HepG2 (cell line): ENCODE measurements at regions not wholly inside any gene's neighbourhood (a gene's known extent, or its start where the extent isn't known, plus 50 kb on each side); places are given as distances from the start of the nearest gene placed in this dataset.

Source experiments
- ATAC-seq: fragments of 200-7000 bp; cut with Tn5 transposase; 3 replicates; pipeline ENCODE4 v1.9.1; 2020; ENCODE audit warnings: mild to moderate bottlenecking, moderate library complexity
- BruUV-seq: library from RNA; stranded (reverse); fragments of 400-500 nt; replicated peaks from 2 replicates; lab custom pipeline; 2021; lab: Mats Ljungman, UMichigan
- CTCF ChIA-PET: fragments of 300-600 bp; formaldehyde crosslinking; extraction: SDS; loops from one replicate; lab custom pipeline; 2021; ENCODE audit warnings: low total read pairs, inconsistent platforms, low intra/inter-chr PET ratio; lab: Yijun Ruan, JAX
- POLR2A ChIA-PET: fragments of 350-600 bp; sonication (Branson Sonifier 250); formaldehyde crosslinking; loops from one replicate; lab custom pipeline; 2020; ENCODE audit warnings: antibody characterized with exemption, inconsistent platforms; lab: Yijun Ruan, JAX
- DNase-seq: peaks from one replicate; pipeline ENCODE4 v3.0.0-alpha.2; 2015; ENCODE audit warnings: low spot score
- FAIRE-seq: peaks from 3 replicates; lab custom pipeline; 2011; peaks lifted over from hg19 to GRCh38; lab: Jason Lieb, UNC
- H2AFZ ChIP-seq: one replicate; pipeline ENCODE4 v1.6.1; 2011; ENCODE audit warnings: low read length, inconsistent platforms
- H3K27ac ChIP-seq: fragments of 300-600 bp; 3 replicates; pipeline ENCODE4 v1.8.0; 2011; ENCODE audit warnings: mixed run types, mild to moderate bottlenecking, mixed read lengths, low read length, inconsistent platforms; ENCODE audit not compliant: insufficient read depth; ENCODE audit errors: extremely low read length
- H3K27me3 ChIP-seq, 2 experiments: fragments of 200-600 bp in 1 of 2; 2 replicates in 1 of 2; 3 replicates in 1 of 2; pipeline versions ENCODE4 v1.6.0 to v1.8.0; 2011; ENCODE audit warnings: low read length in 2 of 2, mild to moderate bottlenecking in 2 of 2, moderate library complexity in 2 of 2, inconsistent platforms in 1 of 2; ENCODE audit not compliant: insufficient read depth in 2 of 2, control insufficient read depth in 1 of 2
- H3K36me3 ChIP-seq, 2 experiments: fragments of 200-600 bp in 1 of 2; replicated peaks in 1 of 2; 2 replicates in 1 of 2; 3 replicates in 1 of 2; pipeline versions ENCODE4 v1.5.1 to v1.8.0; 2011; ENCODE audit warnings: low read length in 2 of 2, inconsistent platforms in 1 of 2; ENCODE audit not compliant: insufficient read depth in 2 of 2, control insufficient read depth in 1 of 2
- H3K4me1 ChIP-seq: 2 replicates; pipeline ENCODE4 v1.5.1; 2012; ENCODE audit warnings: low read length, inconsistent platforms; ENCODE audit not compliant: insufficient read depth
- H3K4me2 ChIP-seq: 2 replicates; pipeline ENCODE4 v1.6.0; 2011; ENCODE audit warnings: low read depth, low read length, inconsistent platforms
- H3K4me3 ChIP-seq, 3 experiments: fragments of 200-600 bp in 1 of 3; sonication (generic), shearing (Covaris generic) in 1 of 3; replicated peaks in 1 of 3; 2 replicates each; pipeline ENCODE4 v1.5.1; 2011 to 2016; ENCODE audit warnings: low read length in 3 of 3, inconsistent platforms in 2 of 3, low read depth in 2 of 3, mild to moderate bottlenecking in 2 of 3, control low read depth in 1 of 3, mixed read lengths in 1 of 3; ENCODE audit not compliant: insufficient read depth in 1 of 3
- H3K79me2 ChIP-seq: one replicate; pipeline ENCODE4 v1.6.1; 2011; ENCODE audit warnings: low read length, inconsistent platforms; ENCODE audit not compliant: insufficient read depth
- H3K9ac ChIP-seq: 2 replicates; pipeline ENCODE4 v1.6.0; 2011; ENCODE audit warnings: mild to moderate bottlenecking, low read depth, low read length, inconsistent platforms; ENCODE audit not compliant: insufficient read depth
- H3K9me3 ChIP-seq: 2 replicates; pipeline ENCODE4 v1.5.1; 2012; ENCODE audit warnings: mild to moderate bottlenecking, low read length
- H4K20me1 ChIP-seq: 2 replicates; pipeline ENCODE4 v1.6.0; 2011; ENCODE audit warnings: inconsistent platforms, mild to moderate bottlenecking, low read length, moderate library complexity; ENCODE audit not compliant: insufficient read depth
- MYPOP ChIP-seq: sonication (generic); formaldehyde crosslinking; IDR thresholded peaks from 2 replicates; pipeline ENCODE4 v1.8.1; 2023; ENCODE audit warnings: mild to moderate bottlenecking, moderate library complexity, missing genetic modification reagents
- PLSCR1 ChIP-seq: sonication (generic); formaldehyde crosslinking; IDR thresholded peaks from 2 replicates; pipeline ENCODE4 v1.5.0; 2020; ENCODE audit warnings: missing genetic modification reagents, mild to moderate bottlenecking, borderline replicate concordance
- ZNF629 ChIP-seq: sonication (generic); formaldehyde crosslinking; conservative IDR thresholded peaks from 2 replicates; pipeline ENCODE4 v1.5.0; 2020; ENCODE audit warnings: missing genetic modification reagents
- WGBS: methylation state at CpG from one replicate; pipeline ENCODE4 v1.1.6; 2017; ENCODE audit warnings: low lambda C conversion rate; 5-methylcytosine and 5-hydroxymethylcytosine counted together
- in situ Hi-C: cut with HindIII; loops from 2 replicates; pipeline ENCODE4 v1.10.0; 2017; ENCODE audit warnings: low pct_unique_long_range_greater_than_20kb; ENCODE audit not compliant: extremely low pct_ligation_motif_present
- intact Hi-C: fragments of 100-400 bp; cut with micrococcal nuclease; formaldehyde crosslinking; loops from one replicate; pipeline ENCODE4 v1.10.0; 2022; ENCODE audit not compliant: unreplicated experiment

- Histone ChIP-seq H3K27ac (no peak overlapping the region), H3K9me3 (no peaks in the 10 kb centered on the region), H2AFZ (no peak overlapping the region), H4K20me1 (no peaks in the 10 kb centered on the region), H3K4me2 (no peak overlapping the region), H3K9ac (no peak overlapping the region), H3K4me1 (no peaks in the 10 kb centered on the region), H3K27me3 (no peaks in the 10 kb centered on the region; a peak in 1 of 5 replicates), H3K4me3 (no peak overlapping the region), H3K79me2 (no peaks in the 10 kb centered on the region), H3K36me3 (no peaks in the 10 kb centered on the region)
- TF ChIP-seq PLSCR1 (CRISPR knock-in tag), result no peak
- TF ChIP-seq MYPOP, result no peak
- no peak for TF ChIP-seq ZNF629
- no peak for FAIRE-seq
- intact Hi-C loops, result no loop called here
- in situ Hi-C loops, result no loop called here
- 8% methylated on average over 18 of the region's 18 CpGs for WGBS
- no peak for DNase-seq
- no TSS peak for BruUV-seq
- CTCF ChIA-PET, result no interaction called here
- POLR2A ChIA-PET, result no interaction called here
- ATAC-seq, result no peak
Measured at GRCh38 chr5:2801577-2802525, 50.4 kb upstream of the IRX2 start.
